HEK293T (cell line): ENCODE measurements at regions not wholly inside any gene's neighbourhood (a gene's known extent, or its start where the extent isn't known, plus 50 kb on each side); places are given as distances from the start of the nearest gene placed in this dataset.
"Not testable (repeated sequence)": the region's sequence is repeated elsewhere in the genome, so short reads cannot be mapped to it uniquely, and the experiment has no call there.

ENCODE experiments used
- BHLHE40 ChIP-seq: fragments of 450-650 bp; IDR thresholded peaks from 2 replicates; pipeline ENCODE4 v1.6.1; 2016; ENCODE audit warnings: mild to moderate bottlenecking, moderate library complexity, borderline replicate concordance
- CTBP1 ChIP-seq: fragments of 450-650 bp; IDR thresholded peaks from 2 replicates; pipeline ENCODE4 v1.6.1; 2016; ENCODE audit warnings: borderline replicate concordance
- ELF4 ChIP-seq: fragments of 450-650 bp; IDR thresholded peaks from 2 replicates; pipeline ENCODE4 v1.6.1; 2017; ENCODE audit warnings: antibody characterized with exemption
- FOXA1 ChIP-seq: fragments of 450-650 bp; IDR thresholded peaks from 2 replicates; pipeline ENCODE4 v1.6.1; 2016; ENCODE audit warnings: mild to moderate bottlenecking
- FOXK2 ChIP-seq: fragments of 450-650 bp; IDR thresholded peaks from 2 replicates; pipeline ENCODE4 v1.6.1; 2016; ENCODE audit warnings: mild to moderate bottlenecking
- FOXM1 ChIP-seq: fragments of 450-650 bp; IDR thresholded peaks from 2 replicates; pipeline ENCODE4 v1.6.1; 2017; ENCODE audit warnings: mild to moderate bottlenecking, borderline replicate concordance
- LEF1 ChIP-seq: fragments of 450-650 bp; IDR thresholded peaks from 2 replicates; pipeline ENCODE4 v1.6.1; 2017; ENCODE audit warnings: mild to moderate bottlenecking, borderline replicate concordance
- SP1 ChIP-seq: fragments of 450-650 bp; IDR thresholded peaks from 2 replicates; pipeline ENCODE4 v1.6.1; 2017
- SUZ12 ChIP-seq: fragments of 450-650 bp; IDR thresholded peaks from 2 replicates; pipeline ENCODE4 v1.6.1; 2016; ENCODE audit warnings: mild to moderate bottlenecking
- TARDBP ChIP-seq: fragments of 450-650 bp; IDR thresholded peaks from 2 replicates; pipeline ENCODE4 v1.6.1; 2016
- TF ChIP-seq, protein P1 (sequence below): fragments of 450-650 bp; IDR thresholded peaks from 2 replicates; pipeline ENCODE4 v1.6.1; 2016

GRCh38 chr16:21520134-21521047 is 79.0 kb upstream of the METTL9 start:
- TF ChIP-seq ELF4, FOXM1, TARDBP, SP1, FOXK2, FOXA1, CTBP1, SUZ12, BHLHE40, LEF1: not testable (repeated sequence)
- TF ChIP-seq, protein P1, sequence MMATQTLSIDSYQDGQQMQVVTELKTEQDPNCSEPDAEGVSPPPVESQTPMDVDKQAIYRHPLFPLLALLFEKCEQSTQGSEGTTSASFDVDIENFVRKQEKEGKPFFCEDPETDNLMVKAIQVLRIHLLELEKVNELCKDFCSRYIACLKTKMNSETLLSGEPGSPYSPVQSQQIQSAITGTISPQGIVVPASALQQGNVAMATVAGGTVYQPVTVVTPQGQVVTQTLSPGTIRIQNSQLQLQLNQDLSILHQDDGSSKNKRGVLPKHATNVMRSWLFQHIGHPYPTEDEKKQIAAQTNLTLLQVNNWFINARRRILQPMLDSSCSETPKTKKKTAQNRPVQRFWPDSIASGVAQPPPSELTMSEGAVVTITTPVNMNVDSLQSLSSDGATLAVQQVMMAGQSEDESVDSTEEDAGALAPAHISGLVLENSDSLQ = not testable (repeated sequence)
